ENCODE measurements at regions not wholly inside any gene's neighbourhood (a gene's known extent, or its start where the extent isn't known, plus 50 kb on each side); places are given as distances from the start of the nearest gene placed in this dataset.

DNA sequence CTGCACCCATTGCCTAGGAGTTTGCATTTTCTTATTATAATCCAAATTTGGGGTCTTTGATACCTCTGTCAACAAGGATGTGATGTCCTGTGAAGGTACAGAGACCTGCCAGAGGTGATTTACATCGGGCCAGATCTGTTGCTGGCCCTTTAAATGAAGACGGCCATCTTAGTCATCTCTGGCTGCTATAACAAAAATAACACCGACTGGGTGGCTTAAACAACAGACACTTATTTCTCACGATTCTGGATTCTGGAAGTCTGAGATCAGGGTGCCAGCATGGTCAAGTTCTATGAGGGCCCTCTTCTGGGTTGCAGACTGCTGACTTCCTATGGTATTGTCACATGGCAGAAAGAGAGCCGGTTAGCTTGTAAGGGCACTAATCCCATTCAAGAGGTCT lies 75.7 kb downstream of the F11 start:
- TF ChIP-seq CTCF (IDR thresholded peaks at IDR 0.05) (no peak), ZFX (IDR thresholded peaks at IDR 0.05; ENCODE audit: borderline replicate concordance) (no peak)
- H3K27ac ChIP-seq, result no peak overlapping the region
